DOHH2 (cell line): ENCODE measurements at regions not wholly inside any gene's neighbourhood (a gene's known extent, or its start where the extent isn't known, plus 50 kb on each side); places are given as distances from the start of the nearest gene placed in this dataset.
A peak's percentile ranks its signal among the peaks of the same experiment; 100 is the strongest.

Experiments
- H3F3A ChIP-seq: fragments of 200-600 bp; sonication (generic), shearing (Covaris generic); 2 replicates; pipeline ENCODE4 v1.6.0; 2016; ENCODE audit warnings: antibody characterized with exemption, mild to moderate bottlenecking; ENCODE audit not compliant: control insufficient read depth, insufficient read depth
- H3K27ac ChIP-seq: fragments of 200-600 bp; sonication (generic); 2 replicates; pipeline ENCODE4 v1.5.1; 2014; ENCODE audit warnings: low read depth, mild to moderate bottlenecking, low read length, moderate library complexity
- H3K27me3 ChIP-seq: fragments of 200-600 bp; sonication (generic); 2 replicates; pipeline ENCODE4 v1.6.1; 2014; ENCODE audit warnings: mild to moderate bottlenecking, low read length, mixed read lengths; ENCODE audit not compliant: control insufficient read depth
- H3K36me3 ChIP-seq: fragments of 200-600 bp; sonication (generic); 2 replicates; pipeline ENCODE4 v1.6.1; 2014; ENCODE audit warnings: mild to moderate bottlenecking, low read length, moderate library complexity, mixed read lengths; ENCODE audit not compliant: control insufficient read depth
- H3K4me1 ChIP-seq: fragments of 200-600 bp; sonication (generic); 2 replicates; pipeline ENCODE4 v1.6.1; 2014; ENCODE audit warnings: mild to moderate bottlenecking, low read length, mixed read lengths; ENCODE audit not compliant: control insufficient read depth
- H3K4me2 ChIP-seq: fragments of 200-600 bp; sonication (generic); 2 replicates; pipeline ENCODE4 v1.6.0; 2014; ENCODE audit warnings: mild to moderate bottlenecking, low read length, moderate library complexity
- H3K4me3 ChIP-seq: fragments of 200-600 bp; sonication (generic); 2 replicates; pipeline ENCODE4 v1.5.1; 2014; ENCODE audit warnings: mild to moderate bottlenecking, low read length, mixed read lengths
- H3K79me2 ChIP-seq: fragments of 200-600 bp; sonication (generic); 2 replicates; pipeline ENCODE4 v1.6.1; 2014; ENCODE audit warnings: mild to moderate bottlenecking, low read length, mixed read lengths; ENCODE audit not compliant: control insufficient read depth
- H3K9me2 ChIP-seq: fragments of 200-600 bp; sonication (generic); replicated peaks from 2 replicates; pipeline ENCODE4 v1.6.1; 2014; ENCODE audit warnings: mild to moderate bottlenecking, low read length, mixed read lengths; ENCODE audit not compliant: control insufficient read depth
- H3K9me3 ChIP-seq: fragments of 200-600 bp; sonication (generic); 2 replicates; pipeline ENCODE4 v1.6.1; 2014; ENCODE audit warnings: antibody characterized with exemption, low read length, mixed read lengths; ENCODE audit not compliant: control insufficient read depth, insufficient read depth
- H4K20me1 ChIP-seq: fragments of 200-600 bp; sonication (generic); 2 replicates; pipeline ENCODE4 v1.6.0; 2014; ENCODE audit warnings: low read depth, mild to moderate bottlenecking, antibody characterized with exemption, low read length, moderate library complexity; ENCODE audit not compliant: control insufficient read depth, insufficient read depth
- CTCF ChIP-seq: fragments of 200-600 bp; sonication (generic); IDR thresholded peaks from one replicate; pipeline ENCODE4 v1.5.1; 2014; ENCODE audit warnings: antibody characterized with exemption, mild to moderate bottlenecking, low read depth, low read length; ENCODE audit not compliant: poor library complexity, severe bottlenecking
- EZH2phosphoT487 ChIP-seq: fragments of 200-600 bp; sonication (generic); IDR thresholded peaks from 2 replicates; pipeline ENCODE4 v1.6.1; 2017; ENCODE audit warnings: borderline replicate concordance, mild to moderate bottlenecking, antibody characterized with exemption, low read length, moderate library complexity, mixed read lengths

- Histone ChIP-seq H3K79me2 (no peaks in the 10 kb centered on the region), H3K4me3 (no peak overlapping the region), H3K27ac (no peak overlapping the region), H3K4me1 (peaks cover 39% of the 10 kb centered on the region), H3F3A (peaks cover 4% of the 10 kb centered on the region; the same call in 1 of the 2 replicates), H3K36me3 (no peaks in the 10 kb centered on the region), H3K27me3 (no peaks in the 10 kb centered on the region), H3K9me2 (no peaks in the 10 kb centered on the region), H3K4me2 (peak overlapping the region; percentile 25), H4K20me1 (no peaks in the 10 kb centered on the region), H3K9me3 (no peaks in the 10 kb centered on the region)
- no peak for TF ChIP-seq CTCF
Measured at GRCh38 chr22:19614536-19614863, 90.3 kb upstream of the CLDN5 start.

- Histone ChIP-seq H3K36me3 (no peaks in the 10 kb centered on the region), H3K4me1 (peaks cover 44% of the 10 kb centered on the region), H3K79me2 (no peaks in the 10 kb centered on the region), H3K9me2 (no peaks in the 10 kb centered on the region), H3K27ac (no peak overlapping the region), H3F3A (peaks cover 4% of the 10 kb centered on the region; the same call in 1 of the 2 replicates), H3K9me3 (no peaks in the 10 kb centered on the region), H3K27me3 (no peaks in the 10 kb centered on the region), H4K20me1 (no peaks in the 10 kb centered on the region), H3K4me3 (no peak overlapping the region), H3K4me2 (peak overlapping the region; percentile 25)
- TF ChIP-seq CTCF (no peak), EZH2phosphoT487 (no peak)
Measured at GRCh38 chr22:19615001-19615461, 90.8 kb upstream of the CLDN5 start.

GRCh38 chr22:19615867-19616581 lies 91.8 kb upstream of the CLDN5 start:
- TF ChIP-seq EZH2phosphoT487, result no peak
- no peak for TF ChIP-seq CTCF
- no peaks in the 10 kb centered on the region for H3K27me3 ChIP-seq

More at GRCh38 chr22:19615867-19616581, 91.8 kb upstream of the CLDN5 start:
- Histone ChIP-seq H3K36me3 (no peaks in the 10 kb centered on the region), H4K20me1 (no peaks in the 10 kb centered on the region), H3K4me3 (no peak overlapping the region), H3K79me2 (no peaks in the 10 kb centered on the region), H3K9me2 (no peaks in the 10 kb centered on the region), H3K9me3 (no peaks in the 10 kb centered on the region), H3K4me1 (peaks cover 46% of the 10 kb centered on the region), H3F3A (peaks cover 4% of the 10 kb centered on the region; the same call in 1 of the 2 replicates), H3K27ac (no peak overlapping the region), H3K4me2 (no peak overlapping the region)
